ENCODE measurements at regions not wholly inside any gene's neighbourhood (a gene's known extent, or its start where the extent isn't known, plus 50 kb on each side); places are given as distances from the start of the nearest gene placed in this dataset.

GRCh38 chr3:110656394-110657025, 415.1 kb upstream of the NECTIN3 start:
- no peak for DNase-seq (ENCODE audit: low spot score in 2 of 2, unreplicated experiment in 2 of 2)
- no peaks in the 10 kb centered on the region for H3K36me3 Mint-ChIP-seq
- no peak overlapping the region for H3K4me3 Mint-ChIP-seq
- no peaks in the 10 kb centered on the region for H3K27me3 Mint-ChIP-seq (ENCODE audit: low read depth)
- H3K27ac Mint-ChIP-seq, result no peak overlapping the region
- H3K9me3 Mint-ChIP-seq, result peaks cover 4% of the 10 kb centered on the region
- no peak for TF ChIP-seq CTCF (IDR thresholded peaks at IDR 0.05; ENCODE audit: unreplicated experiment)
- H3K4me1 Mint-ChIP-seq, result peaks cover 37% of the 10 kb centered on the region

- no peak overlapping the region for H3K27ac Mint-ChIP-seq
- peaks cover 4% of the 10 kb centered on the region for H3K27me3 Mint-ChIP-seq (ENCODE audit: low read depth)
- no peak overlapping the region for H3K4me3 Mint-ChIP-seq
- H3K9me3 Mint-ChIP-seq, result peaks cover 29% of the 10 kb centered on the region
- peaks cover 7% of the 10 kb centered on the region for H3K36me3 Mint-ChIP-seq
- DNase-seq (ENCODE audit: low spot score in 2 of 2, unreplicated experiment in 2 of 2), result no peak
- TF ChIP-seq CTCF (IDR thresholded peaks at IDR 0.05; ENCODE audit: unreplicated experiment), result no peak
- peaks cover 9% of the 10 kb centered on the region for H3K4me1 Mint-ChIP-seq
These were observed 407.5 kb upstream of the NECTIN3 start for GRCh38 chr3:110664148-110664547.

- peaks cover 4% of the 10 kb centered on the region for H3K27me3 Mint-ChIP-seq (ENCODE audit: low read depth)
- peaks cover 40% of the 10 kb centered on the region for H3K9me3 Mint-ChIP-seq
These were observed 405.1 kb upstream of the NECTIN3 start for GRCh38 chr3:110666495-110666894.

GRCh38 chr3:110667216-110667615, 404.4 kb upstream of the NECTIN3 start:
- Mint-ChIP-seq H3K4me3 (no peak overlapping the region), H3K27me3 (ENCODE audit: low read depth) (peaks cover 4% of the 10 kb centered on the region), H3K27ac (no peak overlapping the region), H3K4me1 (peaks cover 9% of the 10 kb centered on the region), H3K36me3 (peaks cover 20% of the 10 kb centered on the region), H3K9me3 (peaks cover 34% of the 10 kb centered on the region)
- TF ChIP-seq CTCF (IDR thresholded peaks at IDR 0.05; ENCODE audit: unreplicated experiment), result no peak
- DNase-seq (ENCODE audit: low spot score in 2 of 2, unreplicated experiment in 2 of 2), result no peak

More at GRCh38 chr3:110666495-110666894, 405.1 kb upstream of the NECTIN3 start:
- TF ChIP-seq CTCF (IDR thresholded peaks at IDR 0.05; ENCODE audit: unreplicated experiment), result no peak
- DNase-seq (ENCODE audit: low spot score in 2 of 2, unreplicated experiment in 2 of 2), result no peak
- Mint-ChIP-seq H3K27ac (no peak overlapping the region), H3K4me1 (peaks cover 9% of the 10 kb centered on the region), H3K36me3 (peaks cover 17% of the 10 kb centered on the region), H3K4me3 (no peak overlapping the region)

GRCh38 chr3:110670407-110670806, 401.2 kb upstream of the NECTIN3 start:
- no peak for TF ChIP-seq CTCF (IDR thresholded peaks at IDR 0.05; ENCODE audit: unreplicated experiment)
- Mint-ChIP-seq H3K27me3 (ENCODE audit: low read depth) (peaks cover 2% of the 10 kb centered on the region), H3K4me1 (peaks cover 9% of the 10 kb centered on the region), H3K36me3 (peaks cover 28% of the 10 kb centered on the region), H3K27ac (no peak overlapping the region), H3K9me3 (peaks cover 58% of the 10 kb centered on the region), H3K4me3 (no peak overlapping the region)
- no peak for DNase-seq (ENCODE audit: low spot score in 2 of 2, unreplicated experiment in 2 of 2)
